Esophagus squamous epithelium (tissue), 5 donors: ENCODE measurements at regions not wholly inside any gene's neighbourhood (a gene's known extent, or its start where the extent isn't known, plus 50 kb on each side); places are given as distances from the start of the nearest gene placed in this dataset.

ENCODE experiments used
- DNase-seq: peaks from one replicate; lab custom pipeline; 2025; lab: John Stamatoyannopoulos, UW
- H3K27ac ChIP-seq, 4 donors: fragments of 200-600 bp; sonication (generic); one replicate each; pipeline ENCODE4 v1.5.1; 2016 to 2019; ENCODE audit warnings: mild to moderate bottlenecking in 1 of 4
- H3K27me3 ChIP-seq, 4 donors: fragments of 200-600 bp; sonication (generic); 1 replicate in 3 of 4; 2 replicates in 1 of 4; pipeline versions ENCODE4 v1.5.1 to v1.6.0; 2017 to 2021; ENCODE audit warnings: antibody characterized with exemption in 1 of 4
- H3K36me3 ChIP-seq, 3 donors: fragments of 200-600 bp; sonication (generic); one replicate each; pipeline ENCODE4 v1.5.1; 2016 to 2019
- H3K4me1 ChIP-seq, 3 donors: fragments of 200-600 bp; sonication (generic); one replicate each; pipeline ENCODE4 v1.5.1; 2017 to 2019
- H3K4me3 ChIP-seq, 4 donors: fragments of 200-600 bp; sonication (generic); 1 replicate in 3 of 4; 2 replicates in 1 of 4; pipeline ENCODE4 v1.5.1; 2016 to 2019; ENCODE audit warnings: mild to moderate bottlenecking in 2 of 4, moderate library complexity in 1 of 4
- H3K9me3 ChIP-seq, 3 donors: fragments of 200-600 bp; sonication (generic); one replicate each; pipeline ENCODE4 v1.5.1; 2016 to 2019
- CTCF ChIP-seq, 6 experiments: fragments of 450-650 bp in 4 of 6; fragments of 200-600 bp in 2 of 6; sonication (generic) in 2 of 6; IDR thresholded peaks; one replicate each; pipeline ENCODE4 v1.5.1; 2016 to 2019; ENCODE audit warnings: antibody characterized with exemption in 6 of 6, mild to moderate bottlenecking in 4 of 6, moderate library complexity in 4 of 6
- POLR2A ChIP-seq, 4 donors: fragments of 450-650 bp; IDR thresholded peaks; one replicate each; pipeline ENCODE4 v1.6.1; 2017; ENCODE audit warnings: antibody characterized with exemption in 4 of 4, mild to moderate bottlenecking in 4 of 4, moderate library complexity in 3 of 4
- WGBS, 2 donors: methylation state at CpG; one replicate each; pipeline ENCODE4 v1.1.5; 2018; 5-methylcytosine and 5-hydroxymethylcytosine counted together
- intact Hi-C: fragments of 100-400 bp; cut with DNase I; formaldehyde crosslinking; loops from one replicate; pipeline ENCODE4 v1.15.0; 2022
- donor health status: DM: yes; HTN: yes; CAD: no.

DNA sequence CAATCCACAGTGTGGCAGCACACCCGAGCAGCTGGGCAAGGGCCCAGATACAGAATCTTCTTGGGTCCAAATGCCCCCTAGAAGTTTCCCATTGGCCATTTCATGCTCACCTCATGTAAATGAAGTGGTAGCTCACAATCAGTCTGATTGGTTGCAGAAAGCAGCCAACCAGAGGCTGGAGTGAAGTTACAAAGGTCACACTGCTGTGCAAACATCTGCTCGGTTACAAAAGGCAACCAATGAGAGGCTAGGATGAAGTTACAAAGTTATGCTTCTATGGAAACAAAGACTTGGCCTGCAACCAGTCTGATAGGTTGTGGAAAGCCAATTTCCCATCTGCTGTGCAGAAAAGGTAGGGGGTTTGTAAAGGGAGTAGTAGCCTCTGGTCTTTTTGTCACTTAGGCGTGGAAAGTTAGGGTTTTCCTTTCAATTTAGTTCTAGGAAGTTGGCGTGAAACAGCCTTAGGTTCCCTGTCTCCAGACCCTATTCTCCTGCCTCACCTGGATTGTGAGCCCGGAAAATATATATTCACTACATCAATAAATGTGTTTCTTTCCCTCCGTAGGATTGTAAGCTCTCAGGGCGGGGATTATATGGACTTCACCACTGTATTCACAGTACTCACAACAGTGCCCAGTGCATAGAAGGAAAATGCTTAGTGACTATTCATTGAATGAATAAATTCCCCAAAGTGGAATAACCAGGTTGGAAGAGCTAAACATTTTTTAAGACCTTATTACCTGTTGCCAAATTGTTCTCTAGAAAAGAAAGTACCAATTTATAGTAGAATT lies 91.9 kb downstream of the URB2 start:
- no peaks in the 10 kb centered on the region for H3K27me3 ChIP-seq
- 60 to 61% methylated on average over 6 to 7 of the region's 7 CpGs for WGBS, 2 donors
- H3K4me3 ChIP-seq = peak overlapping the region in 3 of 4 donors; percentile 21 to 37 (median 27)
- H3K36me3 ChIP-seq = no peaks in the 10 kb centered on the region
- peaks cover 0 to 15% (median 0%) of the 10 kb centered on the region in 3 donors for H3K4me1 ChIP-seq
- TF ChIP-seq CTCF (IDR thresholded peaks at IDR 0.05) (no peak), POLR2A (IDR thresholded peaks at IDR 0.05) (no peak)
- intact Hi-C loops = no loop called here
- H3K9me3 ChIP-seq = peaks cover 0 to 6% (median 0%) of the 10 kb centered on the region in 3 donors
- peak overlapping the region in 1 of 4 donors; percentile 6 for H3K27ac ChIP-seq
- DNase-seq = no peak

GRCh38 chr1:229726061-229726460 lies 100.0 kb downstream of the URB2 start:
- no peak overlapping the region for H3K4me3 ChIP-seq
- H3K27me3 ChIP-seq = no peaks in the 10 kb centered on the region
- no peak overlapping the region for H3K27ac ChIP-seq
- no peaks in the 10 kb centered on the region for H3K36me3 ChIP-seq
- DNase-seq = no peak
- peaks cover 0 to 6% (median 0%) of the 10 kb centered on the region in 3 donors for H3K9me3 ChIP-seq
- WGBS, 2 donors = 60 to 66% methylated on average over 3 of the region's 3 CpGs
- intact Hi-C loops = no loop called here
- H3K4me1 ChIP-seq = no peaks in the 10 kb centered on the region
- TF ChIP-seq CTCF (IDR thresholded peaks at IDR 0.05) (no peak), POLR2A (IDR thresholded peaks at IDR 0.05) (no peak)

DNA sequence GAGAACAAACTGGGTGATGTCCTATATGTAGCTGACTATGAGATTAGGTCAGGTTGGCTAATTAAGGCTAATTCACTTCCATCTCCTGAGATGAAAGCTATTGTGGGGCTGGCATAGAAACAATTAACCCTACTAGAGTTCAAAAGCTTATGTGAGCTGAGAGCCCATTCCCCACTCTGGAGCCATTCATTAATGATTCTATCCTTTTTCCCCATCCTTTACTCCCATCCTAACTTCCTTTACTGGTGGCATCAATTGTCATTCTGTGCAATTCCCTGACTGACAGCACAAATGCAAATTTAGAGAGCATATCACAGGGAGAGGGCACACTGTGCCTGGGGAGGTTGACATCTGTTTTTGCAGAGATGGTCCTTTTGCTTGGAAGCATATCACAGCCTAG lies 103.9 kb downstream of the URB2 start:
- H3K36me3 ChIP-seq = no peaks in the 10 kb centered on the region
- no peaks in the 10 kb centered on the region for H3K4me1 ChIP-seq
- H3K27me3 ChIP-seq = no peaks in the 10 kb centered on the region
- no peak overlapping the region for H3K27ac ChIP-seq
- TF ChIP-seq POLR2A (IDR thresholded peaks at IDR 0.05) (no peak), CTCF (IDR thresholded peaks at IDR 0.05) (no peak)
- no peak overlapping the region for H3K4me3 ChIP-seq
- DNase-seq = no peak
- no peaks in the 10 kb centered on the region for H3K9me3 ChIP-seq
- intact Hi-C loops = no loop called here

DNA sequence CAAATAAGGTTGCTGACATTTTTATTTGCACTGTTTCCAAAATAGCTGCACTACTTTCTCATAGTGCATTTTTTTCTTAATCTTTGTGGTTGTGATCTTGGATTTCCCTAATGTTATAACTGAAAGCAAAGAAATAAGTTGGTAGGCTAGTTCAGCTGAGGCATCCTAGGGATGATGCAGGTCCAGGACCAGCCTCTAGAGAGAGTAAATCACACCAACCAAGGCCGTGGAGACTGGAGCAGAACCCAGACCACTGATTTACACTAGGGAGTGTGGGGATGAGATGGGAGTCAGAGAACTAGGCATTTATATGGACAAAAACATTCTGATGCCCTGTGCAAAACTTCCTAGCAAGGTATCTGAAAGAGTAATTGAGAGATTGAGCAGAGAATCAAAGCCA lies 104.5 kb downstream of the URB2 start:
- no peak overlapping the region for H3K4me3 ChIP-seq
- TF ChIP-seq POLR2A (IDR thresholded peaks at IDR 0.05) (no peak), CTCF (IDR thresholded peaks at IDR 0.05) (no peak)
- H3K27me3 ChIP-seq = no peaks in the 10 kb centered on the region
- 40 to 67% methylated on average over 1 of the region's 1 CpG for whole genome bisulfite sequencing, 2 donors
- no peaks in the 10 kb centered on the region for H3K9me3 ChIP-seq
- H3K36me3 ChIP-seq = no peaks in the 10 kb centered on the region
- H3K4me1 ChIP-seq = no peaks in the 10 kb centered on the region
- H3K27ac ChIP-seq = no peak overlapping the region
- intact Hi-C loops = no loop called here
- no peak for DNase-seq

GRCh38 chr1:229732061-229732460 lies 106.0 kb downstream of the URB2 start:
- TF ChIP-seq POLR2A (IDR thresholded peaks at IDR 0.05) (no peak), CTCF (IDR thresholded peaks at IDR 0.05) (no peak)
- DNase-seq = no peak
- H3K36me3 ChIP-seq = no peaks in the 10 kb centered on the region
- H3K27me3 ChIP-seq = no peaks in the 10 kb centered on the region
- no peaks in the 10 kb centered on the region for H3K4me1 ChIP-seq
- intact Hi-C loops = no loop called here
- H3K27ac ChIP-seq = no peak overlapping the region
- H3K4me3 ChIP-seq = no peak overlapping the region
- WGBS, 2 donors = 61 to 70% methylated on average over 3 of the region's 3 CpGs
- H3K9me3 ChIP-seq = peaks cover 0 to 10% (median 8%) of the 10 kb centered on the region in 3 donors
